SKM-1 (cell line): ENCODE measurements at regions not wholly inside any gene's neighbourhood (a gene's known extent, or its start where the extent isn't known, plus 50 kb on each side); places are given as distances from the start of the nearest gene placed in this dataset.

ENCODE experiments used
- DNase-seq: peaks from one replicate; lab custom pipeline; 2025; ENCODE audit not compliant: unreplicated experiment; lab: John Stamatoyannopoulos, UW

DNA sequence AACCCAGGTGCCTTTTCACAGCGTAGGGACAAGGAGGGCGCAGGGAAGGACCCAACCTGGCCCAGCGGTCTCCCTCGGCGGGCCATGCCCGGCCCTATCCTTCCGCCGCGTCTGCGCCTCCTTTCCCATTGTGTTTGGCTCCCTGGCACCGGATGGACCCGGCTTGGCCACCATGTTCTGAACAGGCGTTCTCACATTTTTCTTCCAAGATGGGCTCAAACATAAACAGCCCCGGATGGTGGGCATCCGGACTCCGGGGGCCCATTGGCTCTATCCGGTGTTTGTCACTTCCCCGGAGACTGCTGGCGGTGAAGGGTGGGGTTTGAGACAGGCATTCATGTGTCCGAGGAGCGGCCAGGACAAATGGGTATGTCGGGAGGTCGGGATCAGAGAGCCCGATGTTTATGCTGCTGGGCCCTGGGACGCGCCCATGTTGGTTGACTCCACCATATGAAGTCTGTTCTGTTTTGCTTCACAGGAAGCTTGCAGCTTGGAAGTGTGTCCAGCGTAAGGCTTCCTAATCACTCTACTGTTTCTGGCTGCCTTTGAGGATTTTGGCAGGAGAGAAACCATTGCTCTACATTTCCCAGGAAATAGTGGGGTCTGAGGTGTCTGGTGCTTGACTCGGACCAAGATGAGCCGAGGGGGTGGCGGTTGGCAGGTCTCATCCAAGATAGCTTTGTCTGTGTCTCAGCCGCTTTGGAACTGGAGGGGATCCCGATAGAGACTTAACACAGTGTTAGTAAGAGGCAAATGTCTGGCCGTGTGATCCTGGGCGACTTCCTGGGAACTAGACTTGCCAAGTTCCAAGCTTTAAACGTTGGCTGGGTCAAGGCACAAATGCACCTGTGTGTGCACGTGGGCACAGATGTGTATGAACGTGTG, 188.3 kb downstream of the IRF8 start:
- no peak for DNase-seq

DNA sequence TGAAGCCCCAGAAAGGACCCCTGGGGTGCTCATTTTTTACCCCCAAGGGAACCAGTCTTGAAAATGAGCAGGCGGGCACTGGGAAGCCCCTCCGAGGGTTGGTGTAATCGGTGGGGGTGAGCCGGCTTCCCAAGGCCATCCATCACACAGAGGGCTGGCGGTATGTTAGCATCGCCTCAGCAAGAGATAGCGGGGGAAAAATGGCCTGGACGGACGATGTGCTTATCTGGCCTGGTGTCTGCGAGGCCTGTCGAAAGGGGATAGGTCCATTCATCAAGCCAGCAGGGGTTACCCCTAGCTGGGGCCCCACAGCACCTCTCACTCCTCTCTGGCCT, 188.9 kb downstream of the IRF8 start:
- DNase-seq = no peak

DNA sequence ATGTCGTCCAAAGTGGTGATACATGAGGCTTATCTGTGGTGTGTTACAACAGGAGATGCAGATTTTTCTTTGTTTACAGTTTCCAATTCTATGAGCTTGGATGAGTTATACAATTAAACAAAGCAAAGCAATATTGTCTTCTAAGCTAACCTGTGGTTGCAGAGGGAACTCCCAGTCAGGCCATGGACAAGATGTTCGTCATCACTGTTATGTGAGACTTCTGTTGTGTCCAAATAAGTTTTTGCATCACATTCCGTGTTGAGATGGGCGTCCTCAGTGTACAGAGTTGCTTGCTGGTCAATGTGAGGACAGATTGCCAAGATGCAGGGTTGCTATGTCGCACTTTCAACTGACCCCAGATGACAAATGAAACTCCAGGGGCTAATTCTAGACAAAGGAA, 189.3 kb downstream of the IRF8 start:
- no peak for DNase-seq

DNA sequence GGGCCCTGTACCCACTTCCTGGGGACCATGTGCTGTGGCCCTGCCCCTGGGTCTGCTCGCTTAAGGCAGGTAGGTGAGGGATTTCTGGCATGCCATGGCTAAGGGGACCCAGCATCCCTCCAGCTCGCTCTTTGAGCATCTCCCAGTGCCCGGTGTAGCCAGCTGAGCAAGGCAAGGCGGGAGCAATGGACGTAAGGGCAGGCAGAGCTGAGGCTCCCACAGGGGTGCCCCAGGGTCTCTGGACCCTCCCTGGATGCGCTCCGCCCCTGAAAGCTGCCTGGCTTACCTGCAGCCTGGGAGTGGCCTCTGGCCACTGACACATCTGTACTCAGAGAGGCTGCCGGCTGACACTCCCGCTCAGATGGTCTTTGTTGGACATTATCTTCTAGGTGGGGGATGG, 189.9 kb downstream of the IRF8 start:
- no peak for DNase-seq

DNA sequence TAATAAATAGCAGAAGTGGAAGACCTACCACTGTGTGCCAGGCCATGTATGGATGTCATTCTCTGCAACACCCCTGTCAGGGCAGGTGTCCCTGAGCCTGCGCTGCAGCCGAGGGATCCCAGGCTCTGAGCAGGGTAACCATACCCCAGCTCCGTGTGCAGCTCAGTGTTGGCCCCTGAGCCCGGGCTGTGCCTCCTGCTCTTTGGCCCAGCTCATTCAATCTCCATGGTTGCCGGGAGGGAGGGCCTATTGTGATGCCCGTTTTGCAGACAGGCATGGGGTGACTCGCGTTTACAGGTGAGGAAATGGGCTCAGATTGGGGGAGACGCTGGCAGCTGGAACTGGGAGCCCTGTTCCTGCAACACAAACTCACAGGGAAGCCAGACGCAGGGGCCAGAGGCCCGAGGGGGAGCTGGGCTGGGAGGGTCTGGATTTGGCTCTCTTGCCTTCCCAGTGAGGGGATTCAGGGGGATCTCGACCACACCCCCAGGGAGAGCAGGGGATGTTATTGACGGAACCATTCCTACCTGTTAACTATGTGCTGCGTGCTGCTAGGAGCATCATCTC, 190.5 kb downstream of the IRF8 start:
- DNase-seq = no peak

DNA sequence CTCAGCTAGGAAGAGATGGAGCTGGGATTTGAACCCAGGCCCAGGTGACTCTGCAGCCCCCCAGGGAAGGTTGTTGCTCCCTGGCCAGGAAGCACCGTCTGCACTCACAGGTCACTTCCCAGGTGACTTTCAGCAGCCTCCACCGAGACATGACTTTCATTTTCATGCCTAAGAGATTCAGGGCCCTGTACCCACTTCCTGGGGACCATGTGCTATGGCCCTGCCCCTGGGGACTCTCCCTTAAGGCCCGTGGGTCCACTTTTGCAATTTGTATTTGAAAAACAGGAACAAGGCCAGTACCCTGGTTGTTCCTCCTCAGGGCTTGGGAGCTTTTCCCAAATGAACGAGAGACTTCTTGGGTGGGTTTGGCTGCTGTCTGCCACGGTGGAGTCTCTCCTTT, 191.0 kb downstream of the IRF8 start:
- no peak for DNase-seq

DNA sequence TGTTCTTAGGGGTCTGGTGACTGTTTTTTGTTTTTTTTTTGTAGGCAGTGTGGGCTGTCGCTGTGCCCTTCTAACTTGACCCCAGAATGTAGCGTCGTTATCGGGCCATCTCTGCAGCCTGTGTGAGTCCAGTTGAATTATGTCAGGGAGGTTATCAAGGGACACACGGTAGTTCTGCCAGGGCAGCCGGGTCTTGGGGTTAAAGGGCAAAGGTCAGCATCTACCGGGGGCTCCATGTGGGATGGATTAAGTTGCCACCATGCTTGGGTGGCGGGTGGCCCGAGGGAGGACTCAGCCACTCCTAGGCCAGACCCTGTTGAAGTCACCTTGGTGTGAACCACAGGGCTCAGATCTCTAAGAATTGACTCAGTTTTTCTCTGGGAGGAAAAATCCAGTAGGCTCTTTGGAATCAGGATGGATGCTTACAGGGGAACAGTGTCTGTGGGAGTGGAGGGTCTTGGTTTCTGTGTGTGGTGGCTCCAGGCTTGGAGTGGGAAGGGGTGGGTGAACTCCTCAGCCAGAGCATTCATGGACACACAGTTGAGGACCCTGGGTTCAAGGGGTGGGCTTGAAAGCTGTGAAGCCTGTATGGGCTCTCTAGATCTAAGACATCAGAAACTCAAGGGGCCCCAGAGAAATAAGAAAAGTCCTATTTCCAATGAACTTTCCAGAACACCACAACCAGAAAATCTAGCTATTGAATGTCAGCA, 191.7 kb downstream of the IRF8 start:
- DNase-seq = no peak

DNA sequence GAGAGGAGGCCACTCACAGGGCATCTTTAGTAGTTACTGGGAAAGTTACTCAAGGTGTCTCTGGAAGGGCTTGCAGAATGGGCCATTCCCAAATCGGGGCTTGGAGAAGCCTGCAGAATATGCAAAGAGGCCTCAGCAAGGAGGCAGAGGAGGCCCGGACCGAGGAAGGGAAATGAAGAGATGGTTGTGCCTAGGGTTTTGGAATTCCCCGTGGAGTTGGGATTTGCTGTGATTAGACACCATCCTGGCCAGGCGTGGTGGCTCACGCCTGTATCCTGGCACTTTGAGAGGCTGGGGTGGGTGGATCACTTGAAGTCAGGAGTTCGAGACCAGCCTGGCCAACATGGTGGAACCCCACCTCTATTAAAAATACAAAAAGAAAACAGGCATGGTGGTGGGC, 193.0 kb downstream of the IRF8 start:
- DNase-seq = no peak

DNA sequence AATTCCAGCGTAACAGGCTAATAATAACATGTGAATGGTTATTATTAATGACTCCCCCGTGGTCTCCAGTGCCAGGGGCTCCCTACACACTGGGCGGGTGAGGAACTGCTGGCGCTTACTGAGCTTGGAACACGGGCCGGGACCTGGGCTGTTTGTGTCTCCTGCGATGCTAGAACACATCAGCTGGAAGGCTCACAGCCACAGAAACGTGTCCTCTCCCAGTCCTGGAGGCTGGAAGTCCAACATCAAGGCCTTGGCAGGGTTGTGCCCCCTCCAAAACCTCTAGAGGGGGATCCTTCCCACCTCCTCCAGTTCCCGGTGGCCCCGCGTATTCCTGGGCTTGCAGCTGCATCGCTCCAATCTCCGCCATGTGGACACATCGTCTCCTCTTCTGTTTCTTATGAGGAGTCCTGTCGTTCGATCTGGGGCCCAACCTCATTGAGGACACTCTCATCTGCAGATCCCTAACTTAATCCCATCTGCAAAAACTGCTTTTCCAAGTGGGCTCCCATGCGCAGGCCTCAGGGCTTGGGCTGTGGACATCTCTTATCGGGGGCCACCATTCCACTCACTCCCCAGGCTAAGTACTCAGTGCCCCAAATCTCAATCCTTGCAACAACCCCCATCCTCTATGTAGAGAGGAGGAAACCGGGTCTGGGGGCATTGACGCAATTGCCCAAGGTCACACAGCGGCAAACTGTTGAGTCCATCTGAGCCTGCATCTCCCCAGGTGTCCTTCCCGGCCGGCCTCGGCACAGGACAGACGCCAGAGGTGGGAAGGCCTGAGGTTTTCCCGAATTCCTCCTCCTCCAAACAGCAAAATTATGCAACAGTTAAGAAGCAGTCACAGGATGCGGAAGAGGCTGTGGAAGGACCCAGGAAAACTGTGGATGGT, 193.9 kb downstream of the IRF8 start:
- DNase-seq = no peak

DNA sequence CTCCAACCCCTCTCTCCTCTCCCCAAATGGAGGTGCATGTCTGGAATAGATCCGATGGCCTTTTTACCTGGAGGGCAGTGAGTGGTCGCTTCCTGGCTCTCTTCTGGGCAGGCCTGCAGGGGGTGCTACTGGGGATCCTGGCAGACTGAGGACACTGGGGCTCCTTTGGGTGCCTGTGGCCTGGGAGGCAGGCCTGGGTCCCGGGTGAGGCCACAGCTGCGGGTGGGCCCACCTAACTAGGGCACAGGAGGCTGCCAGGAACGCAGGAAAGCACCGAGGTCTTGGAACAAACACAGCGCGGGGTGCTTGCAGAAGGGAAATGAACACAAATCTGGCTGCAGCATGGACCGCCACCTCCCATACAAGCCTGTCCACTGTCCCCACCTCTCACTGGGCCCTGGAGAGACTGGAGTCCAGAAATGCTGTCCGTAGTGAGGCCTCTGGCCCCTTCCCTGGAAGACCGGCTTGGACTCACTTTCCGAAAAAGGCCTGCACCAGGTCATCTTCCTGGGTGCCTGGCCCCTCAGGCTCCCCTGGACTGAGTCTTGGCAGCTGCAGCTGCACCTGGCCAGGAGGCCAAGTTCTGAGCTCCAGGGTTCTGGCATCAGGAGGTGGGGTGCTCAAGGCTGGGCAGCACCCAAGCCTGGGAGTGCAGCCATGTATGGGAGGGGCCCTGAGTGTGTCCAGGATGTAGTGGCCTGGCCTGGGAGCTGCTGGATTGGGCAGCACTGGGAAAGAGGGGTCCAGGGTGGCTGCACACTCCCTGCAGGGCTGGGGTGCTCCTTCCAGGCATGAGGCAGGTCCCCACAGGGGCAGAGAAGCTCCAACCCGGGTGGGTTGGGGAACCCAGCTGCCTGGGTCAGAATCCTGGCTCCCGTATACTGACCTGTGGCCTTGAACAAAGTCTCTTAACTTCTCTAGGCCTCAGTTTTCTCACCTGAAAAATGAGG, 195.1 kb downstream of the IRF8 start:
- no peak for DNase-seq

DNA sequence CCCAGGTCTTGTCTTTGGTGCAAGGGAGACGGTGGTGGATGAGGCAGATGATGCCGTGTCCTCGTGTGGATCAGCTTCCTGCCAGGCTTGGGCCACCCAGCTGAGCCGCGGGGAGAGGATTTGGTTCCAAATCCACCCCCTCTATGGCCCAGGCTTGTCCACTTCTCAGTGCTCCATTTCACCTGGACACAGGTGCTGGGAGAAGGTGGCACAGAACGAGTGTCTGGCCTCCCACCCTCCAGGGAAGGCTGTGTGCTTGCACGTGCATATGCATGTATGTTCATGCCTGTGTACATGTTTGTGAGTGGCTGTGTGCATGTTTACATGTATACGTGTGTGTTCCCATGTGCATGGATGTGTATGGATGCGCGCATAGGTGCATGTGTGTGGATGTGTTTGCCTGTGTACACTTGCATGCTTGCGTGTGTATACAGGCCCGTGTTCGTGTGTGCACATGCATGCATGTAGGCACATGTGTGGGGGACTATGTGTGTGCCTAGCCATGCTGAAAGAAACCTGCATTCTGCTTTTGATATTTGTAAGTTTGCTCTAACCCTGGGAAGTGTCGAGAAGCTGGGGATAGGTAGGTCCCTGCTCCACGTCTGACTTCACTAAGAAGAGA, 196.3 kb downstream of the IRF8 start:
- no peak for DNase-seq

DNA sequence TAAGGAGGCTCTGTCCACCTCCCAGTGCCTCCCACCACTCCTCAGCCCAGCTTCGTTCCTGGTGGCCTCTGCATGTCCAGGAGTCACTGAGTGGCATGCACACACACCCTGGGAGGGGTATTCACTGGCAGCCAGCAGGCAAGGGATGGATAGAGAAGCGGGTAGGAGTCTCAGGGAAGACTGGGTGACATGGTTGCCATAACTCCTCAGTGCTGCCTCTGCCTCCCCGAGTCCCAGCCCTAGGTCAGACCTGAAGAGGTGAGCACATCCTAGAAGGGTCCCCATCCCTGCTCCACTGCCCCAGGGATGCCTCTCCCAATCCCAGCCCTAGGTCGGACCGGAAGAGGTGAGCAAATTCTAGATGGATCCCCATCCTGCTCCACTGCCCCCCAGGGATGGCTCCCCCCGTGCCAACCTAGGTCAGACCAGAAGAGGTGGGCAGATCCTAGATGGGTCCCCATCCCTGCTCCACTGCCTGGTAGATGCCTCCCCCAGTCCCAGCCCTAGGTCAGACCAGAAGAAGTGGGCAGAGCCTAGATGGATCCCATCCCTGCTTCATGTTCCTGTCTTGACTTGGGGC, 197.0 kb downstream of the IRF8 start:
- no peak for DNase-seq

DNA sequence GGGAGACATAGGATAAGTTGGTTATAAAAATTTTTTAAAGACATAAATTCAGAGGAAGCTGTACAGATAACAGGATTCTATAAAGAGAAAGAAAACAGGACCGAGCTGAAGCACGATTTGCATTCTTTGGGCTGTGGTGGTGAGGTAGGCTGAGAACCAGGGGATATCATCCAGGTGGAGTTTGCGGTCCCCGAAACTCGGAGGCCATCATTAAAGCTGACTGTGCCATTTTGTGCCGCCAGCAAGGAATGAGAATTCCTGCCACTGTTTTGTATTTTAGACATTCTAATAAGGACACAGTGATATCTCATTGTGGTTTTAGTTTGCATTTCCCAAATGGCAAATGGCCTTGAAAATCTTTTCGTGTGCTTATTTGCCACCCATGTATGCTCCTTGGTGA, 197.9 kb downstream of the IRF8 start:
- DNase-seq = no peak

DNA sequence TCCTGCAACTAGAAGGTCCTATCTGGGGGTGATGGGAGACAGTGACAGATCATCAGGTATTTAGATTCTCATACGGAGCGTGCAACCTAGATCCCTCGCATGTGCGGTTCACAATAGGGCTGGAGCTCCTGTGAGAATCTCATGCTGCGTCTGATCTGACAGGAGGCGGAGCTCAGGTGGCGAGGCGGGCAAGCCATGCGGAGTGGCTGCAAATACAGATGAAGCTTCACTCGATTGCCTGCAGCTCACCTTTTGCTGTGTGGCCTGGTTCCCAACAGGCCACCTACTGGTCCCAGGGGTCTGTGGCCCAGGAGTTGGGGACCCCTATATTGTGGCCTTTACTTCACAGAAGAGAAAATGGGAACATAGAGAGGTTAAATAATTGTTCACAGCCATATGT, 200.4 kb downstream of the IRF8 start:
- DNase-seq = no peak

DNA sequence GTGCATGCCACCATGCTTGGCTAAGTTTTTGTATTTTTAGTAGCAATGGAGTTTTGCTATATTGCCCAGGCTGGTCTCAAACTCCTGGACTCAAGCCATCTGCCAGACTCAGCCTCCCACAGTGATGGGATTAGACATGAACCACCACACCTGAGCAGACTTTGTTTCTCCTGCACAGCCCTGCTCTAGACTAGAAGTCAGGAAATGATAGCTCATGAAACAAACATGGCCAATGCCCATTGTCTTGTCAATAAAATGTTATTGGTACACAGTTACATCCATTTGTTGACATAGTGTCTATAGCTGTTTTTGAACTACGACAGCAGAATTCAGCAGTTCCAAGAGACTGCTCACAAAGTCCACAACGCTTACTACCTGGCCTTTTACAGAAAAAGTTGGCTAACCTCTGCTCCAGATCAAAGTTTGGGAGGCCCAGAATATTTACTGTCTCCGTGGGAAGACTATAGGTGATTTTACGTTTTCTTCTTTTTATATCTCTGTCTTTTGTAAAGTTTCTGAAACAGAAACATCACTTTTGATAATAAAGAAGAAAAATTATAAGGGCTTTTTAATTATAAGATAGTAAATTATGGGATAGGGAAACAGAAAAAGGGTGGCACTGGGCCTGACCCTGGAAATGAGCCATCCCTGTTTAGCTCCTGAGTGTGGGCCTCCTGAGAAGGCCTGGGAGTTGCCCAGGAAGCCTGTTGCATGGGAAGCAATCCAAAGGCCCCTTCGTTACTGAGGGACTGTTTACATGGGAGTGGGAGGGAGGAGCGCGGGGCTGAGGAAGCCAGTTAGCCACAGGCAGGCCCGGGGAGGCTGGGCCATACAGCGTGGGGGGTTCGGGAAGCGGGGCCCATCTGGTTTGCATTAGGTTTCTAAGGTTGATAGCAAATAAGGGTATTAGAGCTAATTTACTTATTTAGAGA, 201.5 kb downstream of the IRF8 start:
- no peak for DNase-seq

DNA sequence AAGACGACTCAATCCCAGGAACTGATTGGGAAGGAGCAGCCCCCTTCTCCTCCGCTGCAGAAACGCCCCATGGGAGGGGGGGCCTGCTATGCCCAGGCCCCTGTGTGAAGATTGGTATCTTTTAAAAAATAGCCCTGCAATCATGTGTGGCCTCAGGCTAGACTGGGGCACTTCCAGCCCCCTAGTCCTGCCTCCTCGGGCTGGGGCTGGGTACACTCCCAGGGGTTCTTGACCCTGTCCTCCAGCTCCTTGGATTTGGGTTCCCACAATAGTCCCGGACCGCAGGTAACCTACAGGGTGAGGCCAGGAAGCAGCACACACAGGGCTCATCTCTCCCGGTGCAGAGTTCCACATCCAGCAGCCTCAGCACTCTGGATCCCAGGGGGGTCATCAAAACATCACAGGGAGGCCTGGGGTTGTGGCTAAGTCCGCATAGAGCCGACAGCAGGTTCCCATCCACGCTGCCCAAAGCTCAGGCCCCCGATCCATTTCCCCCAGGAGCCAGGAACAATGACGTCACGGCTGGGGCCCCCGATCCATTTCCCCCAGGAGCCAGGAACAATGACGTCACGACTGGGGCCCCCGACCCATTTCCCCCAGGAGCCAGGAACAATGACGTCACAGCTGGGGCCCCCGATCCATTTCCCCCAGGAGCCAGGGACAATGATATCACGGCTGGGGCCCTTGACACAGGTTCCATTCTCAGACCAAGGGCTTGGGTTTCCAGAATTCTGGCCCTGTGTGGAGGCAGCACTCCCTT, 202.4 kb downstream of the IRF8 start:
- no peak for DNase-seq

DNA sequence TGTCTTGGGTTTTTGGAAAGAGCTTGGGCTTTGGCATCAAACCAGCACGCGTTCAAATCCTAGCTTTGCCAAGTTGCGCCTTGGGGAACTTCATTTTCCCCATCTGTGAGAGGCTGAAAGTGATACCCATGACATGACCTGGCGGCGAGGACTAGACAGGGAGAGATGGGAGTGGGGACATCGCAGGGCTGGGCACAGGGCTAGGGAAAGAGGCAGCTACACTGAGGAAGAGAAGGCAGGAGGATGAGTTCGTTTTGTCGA, 202.9 kb downstream of the IRF8 start:
- DNase-seq = no peak

DNA sequence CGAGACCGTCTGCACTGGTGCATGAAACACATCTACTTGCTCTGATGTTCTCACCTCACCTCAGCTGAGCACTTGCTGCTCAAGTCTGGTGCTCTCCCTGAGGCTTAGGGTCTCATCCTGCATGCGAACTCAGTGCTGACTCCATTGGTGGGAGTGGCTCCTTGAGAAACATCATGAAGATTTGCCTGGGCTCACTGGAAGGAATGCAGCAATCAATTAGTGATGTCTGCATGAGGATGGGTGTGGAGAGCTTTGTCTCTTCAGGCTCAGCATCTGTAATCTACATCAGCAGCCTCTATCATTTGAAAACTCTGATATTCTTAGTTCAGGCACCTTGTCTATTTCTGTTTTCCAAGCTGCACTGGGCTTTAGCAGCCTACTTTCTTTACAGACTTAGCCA, 204.4 kb downstream of the IRF8 start:
- no peak for DNase-seq
